SK-N-SH (cell line): ENCODE measurements at regions not wholly inside any gene's neighbourhood (a gene's known extent, or its start where the extent isn't known, plus 50 kb on each side); places are given as distances from the start of the nearest gene placed in this dataset.

Experiments
- CTCF ChIA-PET: fragments of 300-600, 350-600 bp; formaldehyde crosslinking; extraction: SDS; loops from one replicate; lab custom pipeline; 2021; lab: Yijun Ruan, JAX
- POLR2A ChIA-PET: fragments of 350-600 bp; sonication (Branson Sonifier 250); formaldehyde crosslinking; extraction: SDS; loops from one replicate; lab custom pipeline; 2020; ENCODE audit warnings: antibody characterized with exemption, inconsistent platforms; lab: Yijun Ruan, JAX
- DNase-seq: peaks from one replicate; pipeline ENCODE4 v3.0.0; 2012
- H2AFZ ChIP-seq: fragments of 200-600 bp; sonication (generic); 2 replicates; pipeline ENCODE4 v1.8.1; 2016; ENCODE audit warnings: antibody characterized with exemption, mild to moderate bottlenecking, low read depth
- H3F3A ChIP-seq: fragments of 200-600 bp; sonication (generic); replicated peaks from 2 replicates; pipeline ENCODE3; 2016; ENCODE audit warnings: antibody characterized with exemption, mild to moderate bottlenecking; ENCODE audit not compliant: insufficient read depth
- H3K27ac ChIP-seq, 2 experiments: fragments of 200-500 bp in 1 of 2; fragments of 200-600 bp in 1 of 2; sonication (Bioruptor generic) in 1 of 2; sonication (generic), shearing (Covaris generic) in 1 of 2; 2 replicates each; pipeline versions ENCODE4 v1.5.1 to v1.6.1; 2014 to 2016; ENCODE audit warnings: low read depth in 2 of 2, inconsistent platforms in 1 of 2, low read length in 1 of 2, mild to moderate bottlenecking in 1 of 2, mixed read lengths in 1 of 2
- H3K27me3 ChIP-seq: fragments of 200-600 bp; sonication (generic), shearing (Covaris generic); 2 replicates; pipeline ENCODE4 v1.6.1; 2016; ENCODE audit warnings: mixed run types; ENCODE audit not compliant: insufficient read depth
- H3K36me3 ChIP-seq, 2 experiments: fragments of 200-500 bp in 1 of 2; fragments of 200-600 bp in 1 of 2; sonication (Bioruptor generic) in 1 of 2; sonication (generic) in 1 of 2; replicated peaks in 1 of 2; 2 replicates each; pipeline versions ENCODE3 to v1.5.1; 2014 to 2016; ENCODE audit warnings: low read length in 1 of 2, mild to moderate bottlenecking in 1 of 2; ENCODE audit not compliant: insufficient read depth in 2 of 2, control insufficient read depth in 1 of 2
- H3K4me1 ChIP-seq, 2 experiments: fragments of 200-500 bp in 1 of 2; fragments of 200-600 bp in 1 of 2; sonication (Bioruptor generic) in 1 of 2; sonication (generic), shearing (Covaris generic) in 1 of 2; 2 replicates each; pipeline versions ENCODE4 v1.5.1 to v1.6.1; 2014 to 2016; ENCODE audit warnings: low read depth in 1 of 2, low read length in 1 of 2, mixed run types in 1 of 2; ENCODE audit not compliant: insufficient read depth in 2 of 2, control insufficient read depth in 1 of 2
- H3K4me2 ChIP-seq: fragments of 200-600 bp; sonication (generic), shearing (Covaris generic); 2 replicates; pipeline ENCODE4 v1.6.1; 2017; ENCODE audit warnings: mixed run types
- H3K4me3 ChIP-seq, 2 experiments: fragments of 200-500 bp in 1 of 2; fragments of 200-600 bp in 1 of 2; sonication (Bioruptor generic) in 1 of 2; sonication (generic), shearing (Covaris generic) in 1 of 2; 2 replicates each; pipeline versions ENCODE4 v1.5.1 to v1.8.1; 2014 to 2016; ENCODE audit warnings: low read depth in 2 of 2, inconsistent platforms in 1 of 2, low read length in 1 of 2, mild to moderate bottlenecking in 1 of 2, mixed read lengths in 1 of 2, moderate library complexity in 1 of 2
- H3K79me2 ChIP-seq: fragments of 200-600 bp; sonication (generic); 2 replicates; pipeline ENCODE4 v1.8.1; 2017; ENCODE audit warnings: mild to moderate bottlenecking; ENCODE audit not compliant: insufficient read depth
- H3K9ac ChIP-seq: fragments of 200-600 bp; sonication (generic); 2 replicates; pipeline ENCODE4 v1.6.1; 2017; ENCODE audit warnings: mixed run types
- H3K9me2 ChIP-seq: fragments of 200-600 bp; sonication (generic); 2 replicates; pipeline ENCODE4 v1.6.1; 2017; ENCODE audit warnings: mixed run types
- H3K9me3 ChIP-seq: fragments of 200-600 bp; sonication (generic); 2 replicates; pipeline ENCODE4 v1.6.1; 2017; ENCODE audit warnings: mixed run types, mild to moderate bottlenecking, moderate library complexity
- H4K20me1 ChIP-seq: fragments of 200-600 bp; sonication (generic); 2 replicates; pipeline ENCODE4 v1.6.1; 2017; ENCODE audit warnings: mild to moderate bottlenecking, mixed run types; ENCODE audit not compliant: insufficient read depth
- ELF1 ChIP-seq: IDR thresholded peaks from 2 replicates; pipeline ENCODE4 v1.4.0; 2012
- EP300 ChIP-seq, 2 experiments: IDR thresholded peaks; 2 replicates each; pipeline versions ENCODE4 v1.4.0 to v1.6.1; 2012; ENCODE audit warnings: borderline replicate concordance in 1 of 2, low read depth in 1 of 2, low read length in 1 of 2
- EZH2phosphoT487 ChIP-seq: fragments of 200-600 bp; sonication (generic); IDR thresholded peaks from 2 replicates; pipeline ENCODE4 v1.6.1; 2017; ENCODE audit warnings: low read depth, mixed run types, mild to moderate bottlenecking, antibody characterized with exemption, moderate library complexity, borderline replicate concordance
- FOSL2 ChIP-seq: IDR thresholded peaks from 2 replicates; pipeline ENCODE4 v1.4.0; 2012; ENCODE audit warnings: low read depth, mild to moderate bottlenecking, moderate library complexity, borderline replicate concordance
- FOXM1 ChIP-seq: IDR thresholded peaks from 2 replicates; pipeline ENCODE4 v1.4.0; 2012; ENCODE audit warnings: low read depth, mild to moderate bottlenecking
- IRF3 ChIP-seq: fragments of 150-350 bp; IDR thresholded peaks from 2 replicates; pipeline ENCODE4 v1.6.1; 2016; ENCODE audit warnings: mild to moderate bottlenecking, low read depth, low read length
- JUND ChIP-seq: IDR thresholded peaks from 2 replicates; pipeline ENCODE4 v1.4.0; 2012
- MEF2A ChIP-seq: IDR thresholded peaks from 2 replicates; pipeline ENCODE4 v1.4.0; 2012; ENCODE audit warnings: low read depth, borderline replicate concordance
- MXI1 ChIP-seq: IDR thresholded peaks from 2 replicates; pipeline ENCODE4 v1.6.1; 2012; ENCODE audit warnings: mild to moderate bottlenecking, low read depth, low read length, improper control_type of control experiment
- NFIC ChIP-seq: IDR thresholded peaks from 2 replicates; pipeline ENCODE4 v1.4.0; 2012; ENCODE audit warnings: borderline replicate concordance
- NRF1 ChIP-seq: IDR thresholded peaks from 2 replicates; pipeline ENCODE4 v1.6.1; 2012; ENCODE audit warnings: low read depth, mild to moderate bottlenecking, low read length
- PBX3 ChIP-seq: IDR thresholded peaks from 2 replicates; pipeline ENCODE4; 2012
- SIN3A ChIP-seq: IDR thresholded peaks from 2 replicates; pipeline ENCODE4 v1.6.1; 2012; ENCODE audit warnings: low read depth, mild to moderate bottlenecking, low read length, moderate library complexity, borderline replicate concordance
- TAF1 ChIP-seq: IDR thresholded peaks from 2 replicates; pipeline ENCODE4 v1.6.1; 2012; ENCODE audit warnings: low read depth, mild to moderate bottlenecking, low read length, moderate library complexity, borderline replicate concordance
- USF1 ChIP-seq: IDR thresholded peaks from 2 replicates; pipeline ENCODE4 v1.4.0; 2012; ENCODE audit warnings: low read depth, borderline replicate concordance
- USF2 ChIP-seq: fragments of 150-350 bp; IDR thresholded peaks from 2 replicates; pipeline ENCODE4 v1.6.1; 2017; ENCODE audit warnings: antibody characterized with exemption, low read length, low read depth, borderline replicate concordance
- ZBTB33 ChIP-seq: IDR thresholded peaks from 2 replicates; pipeline ENCODE4 v1.4.0; 2012; ENCODE audit warnings: low read depth, borderline replicate concordance
- WGBS: methylation state at CpG from one replicate; pipeline ENCODE4 v1.1.6; 2017; ENCODE audit warnings: low lambda C conversion rate; 5-methylcytosine and 5-hydroxymethylcytosine counted together

- H2AFZ ChIP-seq: no peak overlapping the region
- TF ChIP-seq TAF1: no peak
- TF ChIP-seq EZH2phosphoT487: no peak
- TF ChIP-seq NFIC: no peak
- no peak for TF ChIP-seq IRF3
- no peak for TF ChIP-seq JUND
- no peak for TF ChIP-seq MXI1
- TF ChIP-seq FOXM1: no peak
- TF ChIP-seq ZBTB33: no peak
- no peak for TF ChIP-seq EP300 (IDR thresholded peaks at IDR 0.05; ENCODE audit: borderline replicate concordance in 1 of 2, low read depth in 1 of 2, low read length in 1 of 2)
- H3K27ac ChIP-seq: no peak overlapping the region
- no peaks in the 10 kb centered on the region for H3K9me2 ChIP-seq
- no peak for DNase-seq
- no peaks in the 10 kb centered on the region for H4K20me1 ChIP-seq
- H3K4me2 ChIP-seq: no peak overlapping the region
- H3K27me3 ChIP-seq: no peaks in the 10 kb centered on the region
- H3K4me1 ChIP-seq: no peaks in the 10 kb centered on the region
- 0 out of 2 replicates have a peak, but pooled peaks cover 5% of the 10 kb centered on the region for H3K9me3 ChIP-seq
- 12% methylated on average over 3 of the region's 3 CpGs for WGBS
- POLR2A ChIA-PET: no interaction called here
- no peaks in the 10 kb centered on the region for H3K79me2 ChIP-seq
- CTCF ChIA-PET: no interaction called here
- H3K9ac ChIP-seq: no peak overlapping the region
- no peak overlapping the region for H3K4me3 ChIP-seq
- no peaks in the 10 kb centered on the region for H3K36me3 ChIP-seq
- no peaks in the 10 kb centered on the region for H3F3A ChIP-seq
Measured at GRCh38 chr7:69019437-69019836, 578.8 kb upstream of the AUTS2 start.

GRCh38 chr7:69020536-69020935, 577.7 kb upstream of the AUTS2 start:
- 0 out of 2 replicates have a peak, but pooled peaks cover 5% of the 10 kb centered on the region for H3K9me3 ChIP-seq
- H3K27ac ChIP-seq: no peak overlapping the region
- H2AFZ ChIP-seq: no peak overlapping the region
- no peak for DNase-seq
- H3K79me2 ChIP-seq: no peaks in the 10 kb centered on the region
- H4K20me1 ChIP-seq: no peaks in the 10 kb centered on the region
- POLR2A ChIA-PET: no interaction called here
- no peak overlapping the region for H3K4me3 ChIP-seq
- no peaks in the 10 kb centered on the region for H3K27me3 ChIP-seq
- H3K36me3 ChIP-seq: no peaks in the 10 kb centered on the region
- no peak overlapping the region for H3K9ac ChIP-seq
- H3K4me2 ChIP-seq: no peak overlapping the region
- H3K9me2 ChIP-seq: no peaks in the 10 kb centered on the region
- WGBS: 38% methylated on average over 3 of the region's 3 CpGs
- H3K4me1 ChIP-seq: no peaks in the 10 kb centered on the region
- CTCF ChIA-PET: interaction anchor here (0.5 kb wide), 1 partner anchor 9 kb away, joined by 3 read pairs; no protein-coding TSS in a partner anchor
- H3F3A ChIP-seq: no peaks in the 10 kb centered on the region
- TF ChIP-seq NFIC: no peak
- TF ChIP-seq MEF2A: no peak
- no peak for TF ChIP-seq PBX3
- no peak for TF ChIP-seq FOXM1
- TF ChIP-seq IRF3: no peak
- no peak for TF ChIP-seq USF1
- TF ChIP-seq SIN3A: no peak
- TF ChIP-seq USF2: no peak
- no peak for TF ChIP-seq NRF1
- no peak for TF ChIP-seq FOSL2
- no peak for TF ChIP-seq ELF1
- TF ChIP-seq EP300 (IDR thresholded peaks at IDR 0.05; ENCODE audit: borderline replicate concordance in 1 of 2, low read depth in 1 of 2, low read length in 1 of 2): no peak
